ENCODE measurements at regions not wholly inside any gene's neighbourhood (a gene's known extent, or its start where the extent isn't known, plus 50 kb on each side); places are given as distances from the start of the nearest gene placed in this dataset.

GRCh38 chr16:85465328-85466303 is 147.5 kb upstream of the GSE1 start:
- TF ChIP-seq, protein P1, sequence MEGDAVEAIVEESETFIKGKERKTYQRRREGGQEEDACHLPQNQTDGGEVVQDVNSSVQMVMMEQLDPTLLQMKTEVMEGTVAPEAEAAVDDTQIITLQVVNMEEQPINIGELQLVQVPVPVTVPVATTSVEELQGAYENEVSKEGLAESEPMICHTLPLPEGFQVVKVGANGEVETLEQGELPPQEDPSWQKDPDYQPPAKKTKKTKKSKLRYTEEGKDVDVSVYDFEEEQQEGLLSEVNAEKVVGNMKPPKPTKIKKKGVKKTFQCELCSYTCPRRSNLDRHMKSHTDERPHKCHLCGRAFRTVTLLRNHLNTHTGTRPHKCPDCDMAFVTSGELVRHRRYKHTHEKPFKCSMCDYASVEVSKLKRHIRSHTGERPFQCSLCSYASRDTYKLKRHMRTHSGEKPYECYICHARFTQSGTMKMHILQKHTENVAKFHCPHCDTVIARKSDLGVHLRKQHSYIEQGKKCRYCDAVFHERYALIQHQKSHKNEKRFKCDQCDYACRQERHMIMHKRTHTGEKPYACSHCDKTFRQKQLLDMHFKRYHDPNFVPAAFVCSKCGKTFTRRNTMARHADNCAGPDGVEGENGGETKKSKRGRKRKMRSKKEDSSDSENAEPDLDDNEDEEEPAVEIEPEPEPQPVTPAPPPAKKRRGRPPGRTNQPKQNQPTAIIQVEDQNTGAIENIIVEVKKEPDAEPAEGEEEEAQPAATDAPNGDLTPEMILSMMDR (IDR thresholded peaks at IDR 0.05) = no peak
- TF ChIP-seq POLR2A (IDR thresholded peaks at IDR 0.05) (no peak), EP300 (IDR thresholded peaks at IDR 0.05; ENCODE audit: low read depth) (no peak)
